GM23248 (cell line): ENCODE measurements at regions not wholly inside any gene's neighbourhood (a gene's known extent, or its start where the extent isn't known, plus 50 kb on each side); places are given as distances from the start of the nearest gene placed in this dataset.

Experiments used
- DNase-seq: peaks from one replicate; pipeline ENCODE4 v3.0.0-alpha.2; 2015
- H2AFZ ChIP-seq: fragments of 200-600 bp; sonication (generic); 2 replicates; pipeline ENCODE4 v1.6.1; 2016; ENCODE audit warnings: antibody characterized with exemption
- H3F3A ChIP-seq: fragments of 200-600 bp; sonication (generic); 2 replicates; pipeline ENCODE4 v1.6.1; 2016; ENCODE audit warnings: mild to moderate bottlenecking, antibody characterized with exemption, mixed run types; ENCODE audit not compliant: insufficient read depth
- H3K27ac ChIP-seq: fragments of 200-600 bp; sonication (generic); 2 replicates; pipeline ENCODE4 v1.5.1; 2016; ENCODE audit warnings: mild to moderate bottlenecking
- H3K27me3 ChIP-seq: fragments of 200-600 bp; sonication (generic); replicated peaks from 2 replicates; pipeline ENCODE4 v1.6.1; 2016; ENCODE audit warnings: mild to moderate bottlenecking; ENCODE audit not compliant: insufficient read depth
- H3K36me3 ChIP-seq: fragments of 200-600 bp; sonication (generic); 2 replicates; pipeline ENCODE4 v1.6.1; 2016; ENCODE audit warnings: low read depth, mild to moderate bottlenecking
- H3K4me1 ChIP-seq: fragments of 200-600 bp; sonication (generic); 2 replicates; pipeline ENCODE4 v1.6.1; 2016; ENCODE audit warnings: mild to moderate bottlenecking; ENCODE audit not compliant: insufficient read depth
- H3K4me2 ChIP-seq: fragments of 200-600 bp; sonication (generic); one replicate; pipeline ENCODE4 v1.6.1; 2016; ENCODE audit warnings: mild to moderate bottlenecking; ENCODE audit not compliant: unreplicated experiment
- H3K4me3 ChIP-seq: fragments of 200-600 bp; sonication (generic); 2 replicates; pipeline ENCODE4 v1.5.1; 2016; ENCODE audit warnings: mild to moderate bottlenecking
- H3K79me2 ChIP-seq: fragments of 200-600 bp; sonication (generic); 2 replicates; pipeline ENCODE4 v1.6.1; 2016; ENCODE audit warnings: mild to moderate bottlenecking; ENCODE audit not compliant: insufficient read depth
- H3K9ac ChIP-seq: fragments of 200-600 bp; sonication (generic); 2 replicates; pipeline ENCODE4 v1.6.1; 2016; ENCODE audit warnings: mild to moderate bottlenecking
- H3K9me2 ChIP-seq: fragments of 200-600 bp; sonication (generic); 2 replicates; pipeline ENCODE4 v1.6.1; 2016; ENCODE audit warnings: mixed run types, mild to moderate bottlenecking, moderate library complexity; ENCODE audit not compliant: insufficient read depth
- H3K9me3 ChIP-seq: fragments of 200-600 bp; sonication (generic); one replicate; pipeline ENCODE4 v1.6.1; 2017; ENCODE audit warnings: low read depth
- H4K20me1 ChIP-seq: fragments of 200-600 bp; sonication (generic); 2 replicates; pipeline ENCODE4 v1.6.0; 2016; ENCODE audit not compliant: insufficient read depth
- EZH2 ChIP-seq: fragments of 200-600 bp; sonication (generic); IDR thresholded peaks from 2 replicates; pipeline ENCODE4 v1.6.1; 2018; ENCODE audit warnings: antibody characterized with exemption, mild to moderate bottlenecking; ENCODE audit not compliant: insufficient read depth, poor library complexity, severe bottlenecking
- EZH2phosphoT487 ChIP-seq: fragments of 200-600 bp; sonication (generic); IDR thresholded peaks from 2 replicates; pipeline ENCODE4 v1.6.1; 2018; ENCODE audit warnings: antibody characterized with exemption, moderate library complexity, mild to moderate bottlenecking, low read depth; ENCODE audit not compliant: insufficient read depth
- WGBS, 2 experiments: methylation state at CpG; one replicate each; pipeline ENCODE4 v1.1.6; 2015 to 2017; ENCODE audit warnings: low lambda C conversion rate in 2 of 2, low coverage in 1 of 2; ENCODE audit errors: missing lambda C conversion rate in 2 of 2; 5-methylcytosine and 5-hydroxymethylcytosine counted together
- in situ Hi-C: fragments of 300-500 bp; cut with MboI; formaldehyde crosslinking; loops from 2 replicates; pipeline ENCODE4 v1.15.0; 2020

- H3K4me3 ChIP-seq: no peak overlapping the region
- H3K9me3 ChIP-seq: no peaks in the 10 kb centered on the region
- H3F3A ChIP-seq: no peaks in the 10 kb centered on the region
- no peak overlapping the region for H3K4me2 ChIP-seq
- H3K9ac ChIP-seq: no peak overlapping the region
- TF ChIP-seq EZH2phosphoT487 (no peak), EZH2 (no peak)
- in situ Hi-C loops: no loop called here
- H3K4me1 ChIP-seq: no peaks in the 10 kb centered on the region
- DNase-seq: no peak
- H4K20me1 ChIP-seq: no peaks in the 10 kb centered on the region
- no peak overlapping the region for H2AFZ ChIP-seq
- no peaks in the 10 kb centered on the region for H3K79me2 ChIP-seq
- H3K27ac ChIP-seq: no peak overlapping the region
- 80 to 86% methylated on average over 6 of the region's 6 CpGs for WGBS, 2 experiments
- no peaks in the 10 kb centered on the region for H3K9me2 ChIP-seq
- H3K36me3 ChIP-seq: no peaks in the 10 kb centered on the region
- no peaks in the 10 kb centered on the region for H3K27me3 ChIP-seq
These were observed 267.2 kb upstream of the SALL1 start for GRCh38 chr16:51418258-51418657.

- Histone ChIP-seq H3K36me3 (no peaks in the 10 kb centered on the region), H4K20me1 (no peaks in the 10 kb centered on the region), H3K9me2 (no peaks in the 10 kb centered on the region), H3K4me3 (no peak overlapping the region), H3K27ac (no peak overlapping the region), H3F3A (no peaks in the 10 kb centered on the region), H3K4me2 (no peak overlapping the region), H3K9ac (no peak overlapping the region), H2AFZ (no peak overlapping the region), H3K9me3 (no peaks in the 10 kb centered on the region), H3K4me1 (no peaks in the 10 kb centered on the region), H3K79me2 (no peaks in the 10 kb centered on the region), H3K27me3 (no peaks in the 10 kb centered on the region)
- peak; percentile 23 for DNase-seq
- TF ChIP-seq EZH2 (no peak), EZH2phosphoT487 (no peak)
- in situ Hi-C loops: no loop called here
- WGBS, 2 experiments: 66 to 67% methylated on average over 6 of the region's 6 CpGs
These were observed 265.9 kb upstream of the SALL1 start for GRCh38 chr16:51416926-51417325.

DNA sequence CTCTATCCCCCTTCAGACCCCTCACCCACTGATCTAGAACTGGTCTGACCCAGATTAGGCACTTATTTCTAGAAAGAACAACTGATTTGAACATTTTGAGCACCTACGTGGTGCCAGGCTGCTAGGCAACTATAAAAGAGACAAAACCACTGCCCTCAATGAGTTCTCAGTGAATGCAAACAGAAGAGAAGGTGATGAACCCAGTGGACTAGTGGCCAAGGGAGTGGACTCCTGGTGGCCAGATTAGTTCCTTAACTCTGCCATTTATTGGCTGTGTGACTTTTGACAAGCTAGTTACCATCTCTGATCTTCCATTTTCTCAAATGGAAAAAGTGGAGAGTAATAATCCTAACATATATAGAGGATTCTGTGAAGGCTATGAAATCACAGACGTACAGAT, 259.1 kb upstream of the SALL1 start:
- H3K79me2 ChIP-seq: no peaks in the 10 kb centered on the region
- peaks cover 28% of the 10 kb centered on the region for H3F3A ChIP-seq
- H3K36me3 ChIP-seq: no peaks in the 10 kb centered on the region
- H3K4me2 ChIP-seq: no peak overlapping the region
- WGBS, 2 experiments: 93 to 100% methylated on average over 2 of the region's 2 CpGs
- H4K20me1 ChIP-seq: no peaks in the 10 kb centered on the region
- H3K27ac ChIP-seq: no peak overlapping the region
- no peaks in the 10 kb centered on the region for H3K9me3 ChIP-seq
- no peak for DNase-seq
- no peak overlapping the region for H3K4me3 ChIP-seq
- H3K9me2 ChIP-seq: no peaks in the 10 kb centered on the region
- H3K4me1 ChIP-seq: peaks cover 20% of the 10 kb centered on the region
- no peaks in the 10 kb centered on the region for H3K27me3 ChIP-seq
- in situ Hi-C loops: no loop called here
- H2AFZ ChIP-seq: no peak overlapping the region
- no peak overlapping the region for H3K9ac ChIP-seq
- TF ChIP-seq EZH2: no peak
- no peak for TF ChIP-seq EZH2phosphoT487

DNA sequence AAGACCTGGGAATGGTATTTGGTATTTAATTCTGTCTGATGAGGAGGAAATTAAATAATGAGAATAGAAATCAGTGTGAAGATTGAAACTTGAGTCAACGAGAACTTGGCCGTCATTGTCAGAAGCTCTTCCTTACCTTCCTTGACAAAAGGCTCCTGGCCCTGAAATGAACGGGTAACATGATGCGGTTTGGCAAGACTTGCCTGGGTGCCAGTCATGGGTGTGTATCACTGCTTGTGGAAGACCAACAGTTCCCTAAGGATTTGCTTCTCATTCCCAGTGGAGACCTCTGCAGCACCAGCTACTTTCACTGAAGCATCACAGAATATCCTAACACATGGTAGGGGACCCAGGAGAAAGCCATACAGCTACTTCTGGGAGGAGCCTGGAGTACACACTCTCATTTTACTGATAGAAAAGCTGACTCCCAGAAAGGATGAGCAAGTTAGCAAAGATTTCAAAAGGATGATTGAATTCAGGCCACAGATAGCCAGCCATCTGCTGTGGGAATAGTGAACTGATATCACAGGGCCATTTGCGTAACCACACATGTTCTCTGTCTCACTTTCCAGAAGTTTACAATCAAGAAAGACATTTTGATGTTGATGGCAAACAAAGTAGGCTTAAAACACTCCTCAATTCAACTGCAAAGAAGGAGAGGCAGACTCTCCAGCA, 258.1 kb upstream of the SALL1 start:
- peak overlapping the region; percentile 45 for H3K27ac ChIP-seq
- in situ Hi-C loops: no loop called here
- no peaks in the 10 kb centered on the region for H3K79me2 ChIP-seq
- no peaks in the 10 kb centered on the region for H3K9me3 ChIP-seq
- no peaks in the 10 kb centered on the region for H3K36me3 ChIP-seq
- H2AFZ ChIP-seq: no peak overlapping the region
- H3K27me3 ChIP-seq: no peaks in the 10 kb centered on the region
- H4K20me1 ChIP-seq: no peaks in the 10 kb centered on the region
- H3K4me2 ChIP-seq: peak overlapping the region; percentile 59
- no peaks in the 10 kb centered on the region for H3K9me2 ChIP-seq
- H3K4me1 ChIP-seq: peaks cover 20% of the 10 kb centered on the region
- DNase-seq: peak; percentile 43
- TF ChIP-seq EZH2phosphoT487 (no peak), EZH2 (no peak)
- H3K4me3 ChIP-seq: no peak overlapping the region
- H3K9ac ChIP-seq: no peak overlapping the region
- peaks cover 28% of the 10 kb centered on the region for H3F3A ChIP-seq
- WGBS, 2 experiments: 84 to 85% methylated on average over 5 of the region's 5 CpGs

- Histone ChIP-seq H3K9me3 (no peaks in the 10 kb centered on the region), H3F3A (peaks cover 30% of the 10 kb centered on the region), H3K9me2 (no peaks in the 10 kb centered on the region), H3K4me2 (peak overlapping the region; percentile 59), H3K79me2 (no peaks in the 10 kb centered on the region), H2AFZ (peak overlapping the region; percentile 4; the same call in 1 of the 2 replicates), H3K9ac (peak overlapping the region; percentile 8; the same call in 1 of the 2 replicates), H3K27ac (peak overlapping the region; percentile 45), H3K36me3 (no peaks in the 10 kb centered on the region), H3K4me1 (peaks cover 20% of the 10 kb centered on the region), H3K4me3 (0 out of 2 replicates have a peak overlapping the region, but pooled peaks have one; percentile 8), H4K20me1 (no peaks in the 10 kb centered on the region), H3K27me3 (no peaks in the 10 kb centered on the region)
- TF ChIP-seq EZH2: no peak
- TF ChIP-seq EZH2phosphoT487: no peak
- peak; percentile 78 for DNase-seq
- 3 to 6% methylated on average over 4 of the region's 4 CpGs for WGBS, 2 experiments
- in situ Hi-C loops: no loop called here
These were observed 257.3 kb upstream of the SALL1 start for GRCh38 chr16:51408357-51408756.
